GM20431 (cell line): ENCODE measurements at regions not wholly inside any gene's neighbourhood (a gene's known extent, or its start where the extent isn't known, plus 50 kb on each side); places are given as distances from the start of the nearest gene placed in this dataset.

Experiments used
- in situ Hi-C: fragments of 300-500 bp; cut with MseI, MboI; formaldehyde crosslinking; loops from one replicate; pipeline ENCODE4 v1.15.0; 2020; ENCODE audit warnings: low sequenced_read_pairs; ENCODE audit not compliant: unreplicated experiment

DNA sequence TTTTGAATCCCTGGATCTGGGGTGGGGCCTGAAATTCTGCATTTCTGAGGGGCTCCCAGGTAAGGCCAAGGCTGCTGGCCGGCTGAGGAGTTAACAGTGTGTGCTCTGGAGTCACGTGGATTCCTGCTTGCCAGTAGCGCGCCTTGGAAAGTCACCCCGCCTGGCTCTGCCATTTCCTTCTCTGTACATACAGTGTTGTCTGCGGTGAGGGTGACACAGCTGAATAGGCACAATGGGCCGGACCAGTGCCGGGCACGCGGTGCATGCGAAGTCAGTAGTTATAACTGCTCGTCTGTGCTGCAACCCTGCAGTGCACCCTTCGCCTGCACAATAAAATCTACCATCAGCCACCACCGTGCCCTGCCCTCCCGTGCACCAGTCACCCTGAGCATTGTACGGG lies 68.0 kb upstream of the EEPD1 start:
- in situ Hi-C loops, result no loop called here

DNA sequence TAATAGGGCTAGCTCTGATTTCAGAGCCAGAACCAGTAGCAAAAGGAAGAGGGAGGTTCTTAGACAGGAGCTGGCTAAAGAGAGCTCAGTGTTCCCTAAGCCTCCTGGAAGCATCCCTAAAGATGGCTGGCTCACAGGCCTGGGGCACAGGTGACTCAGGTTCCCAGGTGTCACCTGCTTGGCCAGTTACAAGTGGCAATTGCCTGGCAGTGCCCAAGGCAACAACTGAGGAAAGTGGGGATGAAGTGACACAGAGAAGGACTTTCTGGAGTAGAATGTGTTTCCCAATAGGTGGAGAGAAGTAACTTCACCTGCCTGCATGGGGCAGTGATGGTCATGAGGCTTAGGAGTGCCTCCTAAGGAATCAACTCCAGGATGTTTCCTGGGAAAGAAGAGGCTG lies 66.5 kb upstream of the EEPD1 start:
- in situ Hi-C loops, result no loop called here

DNA sequence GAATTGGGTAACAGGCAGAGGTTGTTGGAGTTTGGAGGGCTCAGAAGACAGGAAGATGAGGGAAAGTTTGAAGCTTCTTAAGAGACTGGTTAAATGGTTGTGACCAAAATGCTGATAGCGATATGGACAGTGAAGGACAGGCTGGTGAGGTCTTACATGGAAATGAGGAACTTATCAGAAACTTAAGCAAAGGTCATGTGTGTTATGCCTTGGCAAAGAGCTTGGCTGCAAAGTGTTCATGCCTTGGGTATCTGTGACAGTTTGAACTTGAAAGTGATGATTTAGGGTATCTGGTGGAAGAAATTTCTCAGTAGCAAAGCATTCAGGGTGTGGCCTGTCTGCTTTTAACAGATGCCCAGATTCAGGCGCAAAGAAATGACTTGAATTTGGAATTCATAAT lies 64.5 kb upstream of the EEPD1 start:
- in situ Hi-C loops, result no loop called here

DNA sequence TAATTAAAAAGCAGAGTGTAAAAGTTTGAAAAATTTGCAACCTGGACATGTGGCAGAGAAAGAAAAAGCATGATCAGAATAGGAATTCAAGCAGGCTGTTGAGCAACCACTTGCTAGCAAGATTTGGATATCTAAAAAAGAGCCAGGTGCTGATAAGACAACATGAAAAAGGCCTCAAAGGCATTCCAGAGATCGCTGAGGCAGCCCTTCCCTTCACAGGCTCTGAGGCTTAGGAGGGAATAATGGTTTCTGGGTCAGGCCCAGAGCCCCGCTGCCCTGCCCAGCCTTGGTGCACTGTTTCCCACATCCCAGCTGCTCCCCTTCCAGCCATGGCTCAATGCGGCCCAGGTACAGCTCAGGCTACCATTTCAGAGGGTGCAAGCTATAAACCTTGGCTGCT lies 64.1 kb upstream of the EEPD1 start:
- in situ Hi-C loops, result no loop called here

DNA sequence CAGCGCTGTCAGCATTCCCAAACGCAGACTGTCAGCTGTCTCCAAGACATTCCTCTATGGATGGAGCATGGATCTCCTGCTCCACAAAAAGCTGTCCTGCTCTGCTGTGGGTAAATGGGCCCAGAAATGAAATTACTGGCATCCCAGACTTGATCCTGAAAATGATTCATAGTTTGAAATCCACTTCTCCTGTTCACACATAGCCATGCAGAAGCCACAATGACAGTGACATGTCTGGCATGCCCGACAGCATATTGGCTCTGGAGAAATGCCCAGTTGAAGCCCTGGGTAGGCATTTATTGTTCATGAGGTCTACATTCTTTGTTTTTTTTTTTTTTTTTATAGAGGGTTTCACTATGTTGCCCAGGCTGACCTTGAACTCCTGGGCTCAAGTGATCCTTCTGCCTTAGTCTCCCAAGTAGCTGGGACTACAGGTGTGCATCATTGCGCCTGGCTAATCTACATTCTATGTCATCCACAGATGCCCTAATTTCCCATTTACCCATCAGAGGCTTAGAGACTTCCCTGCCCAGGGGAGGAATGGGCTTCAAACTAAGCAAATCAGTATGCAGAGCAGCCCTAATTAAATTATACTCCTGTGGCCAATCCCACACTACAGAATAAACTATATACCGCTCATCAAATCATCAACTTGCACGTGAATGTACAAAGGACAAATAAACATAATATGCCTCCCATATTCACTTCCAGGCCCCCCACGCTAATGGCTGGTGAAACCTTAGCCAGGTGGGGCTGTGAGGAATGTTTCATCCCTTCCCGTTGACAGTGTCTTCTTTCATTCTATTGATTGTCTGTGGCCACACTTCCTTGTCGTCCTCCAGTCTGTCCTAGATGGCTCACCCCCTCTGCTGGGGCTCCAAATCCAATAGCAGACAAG lies 61.8 kb upstream of the EEPD1 start:
- in situ Hi-C loops, result no loop called here

DNA sequence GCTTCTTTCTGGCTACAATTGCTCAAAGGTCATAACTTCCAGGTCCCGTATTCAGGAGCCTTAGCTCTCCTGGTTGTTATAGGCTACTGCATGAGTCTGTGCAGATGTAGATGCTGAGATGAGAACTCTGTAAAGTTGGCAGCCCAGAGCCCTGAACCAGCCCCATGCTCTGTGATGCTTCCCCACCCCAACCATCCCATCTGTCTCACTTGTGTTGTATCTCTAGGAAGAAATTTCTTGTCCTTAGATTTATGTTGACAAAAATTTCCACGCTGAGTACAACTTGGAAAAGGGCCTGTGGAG lies 61.2 kb upstream of the EEPD1 start:
- in situ Hi-C loops, result no loop called here

DNA sequence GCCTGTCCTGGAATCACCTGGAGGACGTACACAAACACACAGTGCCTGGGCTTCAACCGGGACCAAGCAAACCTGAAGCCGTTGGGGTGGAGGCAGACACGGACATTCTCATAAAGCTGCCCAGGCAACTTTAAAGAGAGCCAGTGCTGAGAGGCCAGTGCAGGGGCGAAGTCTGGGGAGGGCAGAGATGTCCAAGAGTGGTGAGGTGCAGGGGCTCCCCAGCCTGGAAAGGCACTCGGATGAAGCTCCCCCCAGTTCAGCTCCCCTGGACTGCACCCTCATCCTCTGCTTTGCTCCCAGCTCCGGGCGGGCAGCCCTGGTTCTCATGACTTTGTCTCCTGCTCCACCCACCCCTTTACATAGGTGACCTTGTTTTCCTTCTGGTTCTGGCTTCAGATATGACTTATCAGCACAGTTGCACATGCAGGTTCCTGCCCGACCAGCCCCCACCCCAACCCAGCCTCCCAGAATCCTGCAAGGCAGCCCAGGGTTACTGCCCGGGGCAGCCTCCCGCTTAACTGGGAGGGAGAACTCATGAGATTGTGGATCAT lies 60.8 kb upstream of the EEPD1 start:
- in situ Hi-C loops, result no loop called here

DNA sequence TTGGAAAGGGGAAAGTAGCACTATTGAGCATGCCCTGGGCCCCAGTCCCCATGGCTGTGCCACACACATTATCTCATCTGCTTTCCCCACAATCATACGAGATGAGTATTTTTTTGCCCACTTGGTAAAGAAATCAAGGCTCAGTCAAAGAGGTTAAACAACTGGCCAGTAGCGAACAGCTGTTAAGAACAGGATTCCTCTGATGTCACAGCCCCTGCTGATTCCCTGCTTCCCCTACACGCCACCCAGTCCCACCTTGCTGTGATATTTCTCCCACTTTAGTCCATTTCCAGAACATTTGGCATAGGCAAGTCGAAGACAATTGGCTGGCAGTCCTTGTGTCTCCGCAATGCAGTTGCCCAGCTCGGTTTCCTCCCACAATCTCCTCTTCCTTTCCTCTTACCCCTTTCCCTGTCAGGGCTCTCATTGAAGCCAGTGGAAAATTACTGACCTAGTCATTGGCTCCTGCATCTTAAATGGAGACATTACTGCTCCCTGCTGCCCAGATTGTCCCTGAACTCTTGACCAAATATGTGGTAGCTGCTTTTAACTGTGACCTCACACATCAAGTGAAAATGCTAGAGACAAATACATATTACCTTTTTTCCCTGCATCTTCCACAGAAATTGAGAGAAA lies 56.5 kb upstream of the EEPD1 start:
- in situ Hi-C loops, result no loop called here

DNA sequence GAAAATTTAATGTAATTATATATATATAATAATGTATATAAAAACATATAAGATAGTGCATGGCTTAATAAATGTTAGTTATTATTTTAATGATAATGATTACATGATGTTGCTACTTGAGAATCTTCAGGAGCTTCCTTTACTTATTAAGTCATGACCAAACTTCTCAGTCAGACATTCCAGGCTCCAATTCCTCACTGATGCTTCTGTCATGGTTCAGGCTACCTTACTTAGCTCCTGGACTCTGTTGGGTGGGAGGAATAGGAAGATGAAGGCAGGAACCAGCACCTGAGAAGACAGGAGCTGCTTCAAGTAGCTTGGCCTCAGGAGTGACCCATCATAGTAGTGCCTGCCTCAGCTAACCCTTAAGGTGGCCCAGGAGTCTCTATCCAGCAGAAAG lies 55.0 kb upstream of the EEPD1 start:
- in situ Hi-C loops, result no loop called here

DNA sequence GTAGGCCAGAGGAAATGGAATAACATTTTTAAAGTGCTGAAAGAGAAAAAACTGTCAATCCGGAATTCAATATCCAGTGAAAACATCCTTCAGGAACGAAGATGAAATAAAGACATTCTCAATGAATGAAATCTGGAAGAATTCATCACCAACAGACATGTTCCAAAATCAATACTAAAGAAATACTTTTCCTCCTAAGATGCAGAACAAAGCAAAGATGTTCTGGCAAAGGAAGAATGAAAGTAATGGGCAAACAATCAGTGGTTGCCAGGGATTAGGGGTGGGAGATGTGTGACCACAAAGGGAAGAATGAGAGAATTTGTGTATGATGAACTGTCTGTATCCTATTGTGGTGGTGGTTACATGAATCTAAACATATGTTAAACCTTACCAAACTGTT lies 52.8 kb upstream of the EEPD1 start:
- in situ Hi-C loops, result no loop called here

DNA sequence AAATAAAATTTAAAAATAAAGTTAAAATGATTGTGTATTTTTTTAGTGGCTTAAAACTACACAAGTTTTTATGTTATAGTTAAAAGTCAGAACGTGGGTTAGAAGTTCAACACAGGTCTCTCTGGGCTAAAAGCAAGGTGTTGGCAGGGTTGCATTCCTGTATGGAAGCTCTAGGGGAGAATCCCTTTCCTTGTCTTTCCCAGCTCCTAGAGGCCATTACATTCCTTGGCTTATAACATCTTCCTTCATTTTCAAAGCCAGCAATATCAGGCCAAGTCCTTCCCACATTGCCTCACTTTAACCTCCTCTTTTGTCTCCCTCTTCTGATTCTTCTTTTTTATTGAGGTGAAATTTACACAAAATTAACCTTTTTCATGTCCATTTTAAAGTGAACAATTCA lies 52.4 kb upstream of the EEPD1 start:
- in situ Hi-C loops, result no loop called here
